GM21576 (cell line): ENCODE measurements at regions not wholly inside any gene's neighbourhood (a gene's known extent, or its start where the extent isn't known, plus 50 kb on each side); places are given as distances from the start of the nearest gene placed in this dataset.
A peak's percentile ranks its signal among the peaks of the same experiment; 100 is the strongest.
"Not testable (repeated sequence)": the region's sequence is repeated elsewhere in the genome, so short reads cannot be mapped to it uniquely, and the experiment has no call there.

Source experiments
- ATAC-seq: cut with Tn5 transposase; IDR thresholded peaks from one replicate; pipeline ENCODE4 v1.9.1; 2021; ENCODE audit warnings: mild to moderate bottlenecking, moderate library complexity; ENCODE audit not compliant: unreplicated experiment

- not testable (repeated sequence) for ATAC-seq
Measured at GRCh38 chr7:125181569-125182267, 252.1 kb upstream of the POT1 start.

GRCh38 chr7:125173571-125173970, 243.9 kb upstream of the POT1 start:
- no peak for ATAC-seq

- ATAC-seq: no peak
Measured at GRCh38 chr7:125169088-125169487, 239.5 kb upstream of the POT1 start.

- no peak for ATAC-seq
Measured at GRCh38 chr7:125154930-125155329, 225.3 kb upstream of the POT1 start.

DNA sequence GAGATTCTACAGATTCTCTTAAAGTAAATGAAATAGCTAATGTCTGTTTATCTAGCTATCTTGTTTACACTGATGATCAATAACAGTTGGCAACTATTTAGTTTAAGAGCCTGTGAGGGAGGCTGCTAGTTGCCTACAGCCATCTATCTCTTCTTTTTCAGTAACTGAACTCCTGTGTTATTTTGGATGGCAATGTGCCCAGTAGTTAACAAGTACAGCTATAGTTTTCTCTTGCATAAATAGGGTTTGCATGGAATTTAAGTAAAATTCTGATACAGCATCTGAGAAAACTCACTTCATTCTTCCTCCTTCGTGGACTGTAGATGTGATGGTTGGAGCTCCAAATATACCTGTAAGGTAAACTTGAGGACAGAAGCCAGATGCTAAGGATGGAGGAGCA, 219.5 kb upstream of the POT1 start:
- ATAC-seq: no peak

DNA sequence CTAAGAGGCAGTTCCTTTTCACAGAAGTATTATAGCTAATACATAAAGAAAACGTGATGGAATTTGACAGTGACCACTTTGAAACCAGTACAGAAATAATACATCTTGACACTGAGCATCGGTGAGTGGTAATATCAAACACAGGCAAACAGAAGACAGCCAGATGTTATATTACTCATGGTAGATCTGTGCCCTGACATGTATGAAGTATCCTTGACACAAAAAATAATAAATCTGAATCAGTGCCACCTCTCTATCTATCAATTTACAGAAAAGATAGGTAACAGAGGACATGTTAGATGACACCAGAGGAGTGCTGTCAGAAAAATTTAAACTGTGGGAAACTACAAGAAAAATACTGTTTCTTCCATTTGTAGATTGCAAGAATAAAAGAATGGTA, 217.4 kb upstream of the POT1 start:
- no peak for ATAC-seq

DNA sequence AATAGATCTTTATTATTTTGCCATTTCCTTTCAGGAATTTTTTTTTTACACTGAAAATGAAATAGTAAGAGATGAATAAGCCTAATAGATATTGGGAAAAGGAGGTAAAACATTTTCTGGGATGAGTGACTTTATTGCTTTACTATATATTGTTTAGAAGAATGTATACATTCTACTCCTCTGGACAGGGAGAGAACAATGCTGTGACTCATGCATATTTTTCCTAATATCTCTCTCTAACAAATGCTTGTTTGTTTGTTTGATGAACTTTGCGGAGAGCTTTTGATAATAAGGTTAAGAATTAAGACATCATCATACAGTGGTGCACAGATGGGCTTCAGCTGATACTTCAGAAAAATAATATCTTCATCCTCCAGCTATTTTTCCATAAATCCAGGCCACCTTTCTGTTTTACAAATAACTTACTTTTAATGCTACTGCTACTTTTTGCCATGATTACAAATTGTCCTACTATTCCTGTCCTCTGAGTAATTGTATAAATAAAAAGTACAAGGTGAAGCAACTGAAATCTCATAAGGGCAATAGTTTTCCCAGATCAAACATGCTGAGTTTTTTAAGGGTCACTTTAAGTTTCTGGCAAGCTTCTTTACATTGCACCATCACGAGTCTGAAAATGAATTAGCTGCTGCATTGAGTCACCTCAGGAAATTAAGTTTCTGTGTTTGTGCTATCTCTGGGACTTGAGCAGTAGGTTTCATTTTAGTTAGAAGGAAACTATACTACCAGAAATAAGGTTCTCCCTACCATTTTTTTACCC, 207.3 kb upstream of the POT1 start:
- ATAC-seq: no peak

- no peak for ATAC-seq
Measured at GRCh38 chr7:125136341-125136740, 206.7 kb upstream of the POT1 start.

DNA sequence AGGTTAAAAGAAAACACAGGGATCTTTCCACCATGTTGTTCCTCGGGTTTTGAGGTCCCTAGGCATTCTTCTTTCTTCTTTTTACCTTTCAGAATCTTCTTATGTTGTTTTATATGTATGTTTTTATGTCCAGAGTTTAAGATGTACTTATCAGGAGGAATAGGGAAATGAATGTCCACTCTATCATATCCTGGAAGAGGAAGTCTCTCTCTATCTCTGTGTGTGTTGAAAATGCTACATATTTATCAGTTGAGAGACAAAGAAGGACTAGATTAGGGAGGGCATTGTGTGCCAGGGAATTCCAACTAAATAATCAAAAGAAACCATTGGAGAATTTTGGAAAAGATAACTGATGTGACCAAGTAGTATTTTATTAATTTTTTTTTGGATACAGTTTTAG, 200.5 kb upstream of the POT1 start:
- no peak for ATAC-seq

GRCh38 chr7:125127304-125127703, 197.7 kb upstream of the POT1 start:
- no peak for ATAC-seq

GRCh38 chr7:125126376-125126775, 196.8 kb upstream of the POT1 start:
- no peak for ATAC-seq

DNA sequence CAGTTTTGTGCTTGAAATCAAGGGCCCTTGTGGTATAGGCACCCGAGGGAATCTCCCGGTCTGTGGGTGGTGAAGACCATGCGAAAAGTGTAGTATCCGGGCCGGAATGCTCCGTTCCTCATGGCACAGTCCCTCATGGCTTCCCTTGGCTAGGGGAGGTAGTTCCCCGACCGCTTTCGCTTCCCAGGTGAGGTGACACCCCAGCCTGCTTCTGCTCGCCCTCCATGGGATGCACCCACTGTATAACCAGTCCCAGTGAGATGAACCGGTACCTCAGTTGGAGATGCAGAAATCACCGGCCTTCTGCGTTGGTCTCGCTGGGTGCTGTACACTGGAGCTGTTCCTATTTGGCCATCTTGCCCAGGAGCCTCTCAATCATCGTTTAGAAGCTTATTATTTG, 195.7 kb upstream of the POT1 start:
- ATAC-seq: no peak

GRCh38 chr7:125122173-125122572, 192.5 kb upstream of the POT1 start:
- no peak for ATAC-seq

DNA sequence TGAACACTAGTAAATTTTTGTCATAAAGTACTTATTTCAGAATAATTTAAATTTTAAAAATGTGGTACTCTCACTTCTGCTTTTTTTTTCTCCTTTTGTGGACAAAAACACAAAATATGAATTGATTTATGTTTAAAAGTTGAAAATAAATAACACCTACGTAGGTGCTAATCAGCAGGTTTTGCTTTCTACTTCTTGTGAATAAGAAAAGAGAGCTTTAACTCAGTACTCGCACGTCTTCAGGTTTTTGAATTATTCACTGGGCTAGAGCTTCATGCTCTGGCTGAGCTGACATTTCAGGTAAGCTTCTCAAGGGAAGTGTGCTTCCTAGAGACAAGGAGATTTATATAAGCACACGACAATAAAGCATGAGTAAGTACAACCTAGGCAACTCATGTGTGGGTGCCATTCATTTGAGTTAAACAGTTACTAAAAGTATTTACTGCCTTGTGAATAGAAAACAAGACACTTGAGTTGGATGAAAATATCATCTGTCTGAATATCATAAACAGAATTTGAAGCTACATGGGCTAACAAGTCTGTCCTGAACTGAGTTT, 190.0 kb upstream of the POT1 start:
- no peak for ATAC-seq

DNA sequence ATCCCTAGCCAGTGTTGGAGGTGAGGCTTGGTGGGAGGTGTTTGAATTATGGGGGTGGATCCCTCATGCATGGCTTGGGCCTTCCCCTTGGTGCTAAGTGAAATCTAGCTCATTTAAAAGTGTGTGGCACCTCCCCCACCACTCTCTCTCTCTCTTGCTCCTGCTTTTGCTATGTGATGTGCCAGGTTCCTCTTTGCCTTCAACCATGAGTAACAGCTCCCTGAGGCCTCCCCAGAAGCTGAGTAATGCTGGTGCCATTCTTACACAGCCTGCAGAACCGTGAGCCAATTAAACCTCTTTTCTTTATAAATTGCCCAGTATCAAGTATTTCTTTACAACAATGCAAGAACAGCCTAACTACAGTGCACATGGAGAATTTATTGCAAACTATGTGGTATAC, 188.8 kb upstream of the POT1 start:
- no peak for ATAC-seq

- no peak for ATAC-seq
Measured at GRCh38 chr7:125112850-125113249, 183.2 kb upstream of the POT1 start.

DNA sequence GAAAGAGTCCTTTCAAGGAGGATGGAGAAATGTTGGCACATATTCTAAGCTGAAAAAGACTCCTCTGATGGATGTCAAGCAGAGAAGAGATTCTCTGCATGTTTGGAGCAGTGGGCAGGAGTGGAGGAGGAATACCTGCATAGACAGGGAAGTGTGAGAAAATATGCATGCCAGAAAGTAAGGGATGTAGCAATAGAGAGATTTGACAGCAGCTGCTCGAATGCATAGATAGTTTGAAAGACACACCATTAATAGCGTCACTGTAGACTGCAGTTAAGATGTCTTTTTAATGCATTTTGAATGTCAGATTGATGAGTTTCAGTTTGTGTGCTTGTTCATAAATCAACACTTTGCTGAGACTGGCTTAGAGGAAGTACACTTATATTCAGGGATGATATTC, 169.9 kb upstream of the POT1 start:
- no peak for ATAC-seq

DNA sequence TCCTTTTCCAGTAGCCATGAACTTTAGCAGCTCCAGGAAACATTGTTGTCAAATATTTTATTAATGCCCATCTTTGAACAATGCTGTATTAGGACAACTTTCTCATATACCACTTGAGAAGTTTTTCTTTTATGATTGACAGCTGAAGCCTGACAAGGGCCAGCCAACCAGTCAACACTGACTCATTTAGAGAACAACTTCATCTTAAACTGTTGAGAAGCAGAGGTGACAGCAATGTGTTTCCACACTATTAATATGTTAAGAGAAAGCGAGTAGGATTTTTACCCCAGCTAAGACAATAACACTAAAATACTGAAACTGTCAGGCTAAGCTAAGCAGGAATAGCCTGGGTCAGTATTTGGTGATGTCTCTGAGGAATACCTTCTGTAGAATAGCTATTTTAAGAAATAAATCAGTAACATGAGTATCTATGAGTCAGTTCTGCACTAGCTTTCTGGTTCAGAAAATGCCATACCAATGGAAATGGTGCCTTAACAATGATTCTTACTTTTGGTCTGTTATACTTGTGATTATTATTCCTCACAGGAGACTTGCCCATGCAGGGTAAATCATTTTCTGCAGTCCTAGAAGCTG, 168.8 kb upstream of the POT1 start:
- ATAC-seq: peak; percentile 85

GRCh38 chr7:125090596-125090995, 161.0 kb upstream of the POT1 start:
- ATAC-seq: no peak

DNA sequence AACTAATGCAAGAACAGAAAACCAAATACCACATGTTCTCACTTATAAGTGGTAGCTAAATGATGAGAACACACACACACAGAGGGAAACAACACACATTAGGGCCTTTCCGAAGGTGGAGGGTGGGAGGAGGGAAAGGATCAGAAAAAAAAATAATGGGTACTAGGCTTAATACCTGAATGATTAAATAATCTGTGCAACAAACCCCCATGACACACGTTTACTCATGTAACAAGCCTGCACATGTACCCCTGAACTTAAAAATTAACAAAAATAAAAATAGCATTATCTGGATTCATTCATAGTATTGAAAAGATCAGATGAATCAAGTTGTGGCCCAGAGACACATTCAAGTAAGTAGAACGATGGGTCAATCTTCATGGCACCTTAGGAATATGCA, 159.5 kb upstream of the POT1 start:
- ATAC-seq: no peak

GRCh38 chr7:125088555-125088954, 158.9 kb upstream of the POT1 start:
- no peak for ATAC-seq

GRCh38 chr7:125085084-125085483, 155.5 kb upstream of the POT1 start:
- no peak for ATAC-seq
